Hematopoietic multipotent progenitor cell treated with erythropoietin and hydrocortisone succinate and interleukin-3 and kit ligand, for 17 days (in vitro differentiated cells): ENCODE measurements at regions not wholly inside any gene's neighbourhood (a gene's known extent, or its start where the extent isn't known, plus 50 kb on each side); places are given as distances from the start of the nearest gene placed in this dataset.
"Not testable (repeated sequence)": the region's sequence is repeated elsewhere in the genome, so short reads cannot be mapped to it uniquely, and the experiment has no call there.

Source experiments
- DNase-seq: peaks from one replicate; pipeline ENCODE4 v3.0.0-alpha.2; 2015; ENCODE audit warnings: low spot score

DNA sequence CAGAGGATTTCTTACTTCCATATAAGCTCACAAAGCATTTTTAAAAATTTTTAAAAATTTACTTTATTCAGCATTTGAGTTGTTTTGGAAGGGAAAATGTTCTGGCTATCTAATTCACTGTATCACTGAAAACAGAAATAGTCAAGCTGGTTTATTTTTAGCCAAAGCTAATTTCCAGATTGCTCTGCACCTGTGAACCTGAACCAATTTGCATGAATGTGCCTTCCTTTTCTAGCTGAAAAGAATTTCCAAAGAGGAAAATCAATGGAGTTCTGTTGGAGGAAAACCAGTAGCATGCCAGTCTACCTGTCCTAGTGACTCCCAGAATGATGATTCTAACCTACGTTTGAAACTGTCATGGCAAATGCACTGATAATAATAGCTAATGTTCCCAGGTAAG lies 134.2 kb upstream of the LIPC start:
- DNase-seq = no peak

DNA sequence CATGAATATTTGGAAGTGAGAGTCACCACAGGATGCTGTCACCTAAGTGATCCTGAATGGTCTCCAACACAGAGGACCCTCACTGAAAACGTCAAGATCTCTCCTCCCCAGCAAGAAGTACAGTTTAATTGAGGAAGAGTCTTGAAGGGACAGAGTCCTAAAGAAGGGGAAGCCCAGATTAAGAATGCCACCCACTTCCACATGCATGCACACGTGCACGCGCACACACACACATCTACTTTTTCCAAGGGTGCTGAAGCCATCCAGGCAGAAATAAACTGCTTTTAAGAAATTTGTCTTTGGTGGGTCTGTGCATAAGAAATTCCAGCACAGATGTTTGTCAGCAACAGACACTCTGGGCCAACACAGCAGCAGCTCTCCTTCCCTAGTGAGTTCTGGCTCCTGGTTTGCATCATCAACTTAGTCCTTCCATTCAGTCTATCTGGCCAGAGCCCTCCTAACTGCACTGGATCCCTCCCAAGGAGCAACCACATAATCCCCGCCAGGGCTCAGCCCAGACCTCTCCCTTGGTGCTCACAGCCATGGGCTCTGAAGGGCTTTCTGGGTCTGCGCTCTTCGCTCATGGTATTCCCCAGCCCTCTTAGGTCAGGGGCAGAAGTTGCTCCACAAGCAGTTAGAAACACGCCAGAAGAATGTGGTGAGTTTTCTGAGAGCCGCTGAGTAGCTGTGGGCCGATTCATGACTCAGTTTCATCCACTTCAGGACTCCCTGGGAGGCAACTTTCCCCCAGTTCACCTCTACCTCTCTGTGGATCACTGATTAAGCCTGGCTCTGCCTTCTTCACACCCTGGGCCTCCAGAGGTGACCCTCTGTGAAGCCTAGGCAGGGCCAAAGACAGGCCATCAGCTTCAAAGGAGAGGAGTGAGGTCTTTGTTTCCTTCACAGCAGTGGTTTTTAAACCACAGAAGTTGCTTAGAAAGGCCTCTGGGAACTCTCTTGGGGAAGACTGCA lies 132.6 kb upstream of the LIPC start:
- no peak for DNase-seq

DNA sequence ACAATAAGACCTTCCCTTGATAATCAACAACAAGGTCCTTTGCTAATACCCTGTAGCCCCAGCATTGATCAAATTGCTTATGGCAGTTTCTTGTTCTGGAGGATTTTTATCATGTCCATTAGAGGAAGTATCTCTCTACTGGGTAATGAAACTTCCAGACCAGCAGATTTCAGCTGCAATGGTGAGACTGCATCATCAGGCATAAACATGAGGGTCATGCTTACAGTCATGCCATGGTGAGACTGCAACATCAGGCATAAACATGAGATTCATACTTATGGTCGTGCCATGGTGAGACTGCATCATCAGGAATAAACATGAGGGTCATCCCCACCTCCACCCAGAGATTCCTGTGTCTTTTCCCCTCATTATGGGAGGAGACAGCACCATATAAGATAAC lies 129.0 kb upstream of the LIPC start:
- DNase-seq = no peak

DNA sequence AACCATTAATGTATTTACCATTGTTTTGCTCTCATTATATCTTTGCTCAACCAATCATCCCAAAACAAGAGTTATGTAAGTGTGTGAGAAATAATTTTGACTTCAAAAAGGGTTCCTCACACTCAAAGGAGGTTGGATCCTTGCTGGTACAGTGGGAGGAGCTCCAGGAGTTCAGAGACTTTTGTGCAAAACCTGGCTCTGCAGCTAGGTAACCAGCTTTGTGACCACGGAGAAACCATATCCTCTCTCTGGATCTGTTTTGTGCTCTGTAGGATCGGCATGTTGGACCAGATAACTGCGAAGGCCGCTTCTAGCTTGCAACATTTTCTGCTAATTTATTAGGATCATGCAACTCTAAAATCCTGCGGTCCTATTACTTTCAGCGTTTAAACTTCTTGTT lies 128.6 kb upstream of the LIPC start:
- no peak for DNase-seq

DNA sequence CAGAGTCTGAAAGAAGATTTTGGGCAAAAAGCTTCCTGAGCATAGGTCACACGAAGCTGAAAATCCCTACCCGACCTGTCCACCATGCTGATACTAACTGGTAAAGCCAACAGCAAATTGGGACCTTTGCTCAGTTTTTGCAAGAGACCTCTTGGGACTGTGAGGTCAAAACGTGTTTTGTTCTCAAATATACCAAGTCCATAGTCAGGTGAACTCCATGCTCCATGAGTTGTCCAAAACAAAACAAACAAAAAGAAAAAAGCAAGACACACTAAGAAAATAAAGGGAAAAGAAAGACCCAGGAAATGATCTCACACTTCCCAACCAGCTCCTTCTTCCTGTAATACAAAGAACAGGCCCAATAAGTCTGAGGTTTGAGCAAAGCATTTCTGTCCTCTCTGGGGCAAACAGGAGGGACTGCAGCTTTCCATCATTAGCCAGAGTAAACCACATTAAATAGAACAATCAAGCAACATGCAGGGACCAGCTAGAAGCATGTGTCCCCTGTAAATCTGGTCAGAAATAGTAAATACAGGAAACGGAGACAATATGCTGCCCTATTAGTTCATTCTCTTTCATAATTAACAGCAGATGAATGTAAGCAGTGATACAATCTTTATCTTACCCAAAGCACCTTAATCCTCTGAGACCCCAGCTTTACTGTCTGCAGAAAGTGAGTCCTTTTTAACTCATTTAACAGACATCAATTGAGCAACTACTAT lies 125.0 kb upstream of the LIPC start:
- no peak for DNase-seq

- DNase-seq = no peak
Measured at GRCh38 chr15:58307313-58307961, 124.4 kb upstream of the LIPC start.

- peak; percentile 25 for DNase-seq
Measured at GRCh38 chr15:58308742-58309355, 122.9 kb upstream of the LIPC start.

GRCh38 chr15:58309963-58310928 lies 121.5 kb upstream of the LIPC start:
- no peak for DNase-seq

DNA sequence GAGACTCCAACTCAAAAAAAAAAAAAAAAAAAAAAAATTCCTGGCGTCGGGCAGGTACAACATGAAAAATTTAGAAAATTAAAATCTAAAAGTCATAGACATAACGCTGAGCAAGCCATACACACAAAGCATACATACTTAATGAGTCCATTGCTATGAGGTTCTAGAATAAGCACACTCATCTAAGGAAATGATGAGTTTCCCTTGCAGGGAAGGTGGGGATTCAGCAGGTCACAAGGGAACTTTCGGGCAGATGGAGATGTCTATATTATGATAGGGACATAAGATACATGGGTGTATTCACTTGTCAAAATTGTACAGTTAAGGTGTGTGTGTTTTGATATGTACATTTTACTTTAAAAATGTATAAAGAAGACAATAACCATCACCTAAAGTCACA lies 120.2 kb upstream of the LIPC start:
- DNase-seq = no peak

GRCh38 chr15:58312031-58312430 lies 119.8 kb upstream of the LIPC start:
- DNase-seq = no peak

- DNase-seq = no peak
Measured at GRCh38 chr15:58313304-58313703, 118.5 kb upstream of the LIPC start.

DNA sequence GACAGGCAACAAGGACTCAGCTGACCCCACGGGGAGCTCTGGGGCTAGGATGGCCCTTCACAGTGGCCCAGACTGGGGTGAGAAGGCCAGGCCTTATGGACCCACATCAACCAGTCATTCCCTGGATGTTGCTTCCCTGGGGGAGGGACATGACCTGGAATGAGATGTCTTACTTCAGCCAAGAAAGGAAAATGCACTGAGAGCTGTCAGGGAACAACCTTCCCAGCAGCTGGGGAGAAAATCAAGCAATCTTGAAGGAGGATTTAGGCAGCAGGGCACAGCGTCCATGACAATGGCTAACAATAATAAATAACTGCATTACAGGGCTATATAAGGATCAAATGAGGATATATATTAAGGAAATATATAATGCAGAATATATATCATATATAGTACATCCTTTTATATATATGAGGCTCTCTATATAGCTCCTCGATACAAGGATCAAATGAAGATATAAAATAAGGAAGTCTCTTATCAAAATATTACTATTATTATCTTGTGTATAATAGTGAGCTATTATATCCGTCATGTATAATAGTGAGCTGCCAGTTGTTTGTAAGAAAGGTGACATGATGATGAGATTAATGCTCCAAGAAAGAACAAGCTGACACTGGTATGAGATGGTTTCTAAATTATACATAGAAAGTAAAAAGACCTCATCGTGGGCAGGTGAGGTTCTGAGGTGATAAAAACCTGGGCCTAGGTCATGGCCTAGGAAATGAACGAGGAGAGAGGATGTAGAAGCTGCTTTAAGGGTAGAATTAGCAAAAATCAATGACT lies 117.8 kb upstream of the LIPC start:
- DNase-seq = no peak

- no peak for DNase-seq
Measured at GRCh38 chr15:58314593-58315216, 117.1 kb upstream of the LIPC start.

DNA sequence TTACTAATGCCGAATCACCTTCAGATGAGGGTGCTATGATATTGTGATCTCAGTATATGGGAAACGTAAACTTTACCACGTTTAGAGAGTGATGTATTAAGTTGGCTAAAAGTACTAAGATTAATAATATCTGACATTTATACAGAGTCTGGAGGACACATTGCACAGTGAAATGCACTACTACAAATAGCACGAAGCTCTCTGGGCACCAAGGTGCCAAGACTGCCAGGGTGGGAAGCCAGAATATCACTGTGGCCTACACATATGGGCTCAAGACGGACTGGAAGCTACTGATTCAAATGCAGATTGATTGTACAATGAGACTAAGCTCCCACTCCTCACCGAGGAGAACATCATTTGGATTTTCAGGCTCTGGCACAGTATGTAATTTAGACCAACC lies 113.3 kb upstream of the LIPC start:
- no peak for DNase-seq

DNA sequence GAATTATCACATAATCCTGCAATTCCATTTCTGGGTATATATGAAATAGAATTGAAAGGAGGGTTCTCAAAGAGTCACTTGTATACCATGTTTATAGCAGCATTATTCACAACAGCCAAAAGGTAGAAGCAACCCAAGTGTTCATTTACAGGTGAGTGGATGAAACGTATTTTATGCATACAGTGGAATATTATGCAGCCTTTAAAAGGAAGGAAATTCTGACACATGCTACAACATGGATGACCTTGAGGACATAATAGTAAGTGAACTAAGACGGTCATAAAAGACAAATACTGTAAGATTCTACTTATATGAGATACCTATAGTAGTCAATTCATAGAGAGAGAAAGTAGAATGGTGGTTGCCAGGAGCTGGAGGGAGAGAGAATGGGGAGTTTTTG lies 110.8 kb upstream of the LIPC start:
- no peak for DNase-seq

GRCh38 chr15:58322253-58322652 lies 109.5 kb upstream of the LIPC start:
- no peak for DNase-seq

- not testable (repeated sequence) for DNase-seq
Measured at GRCh38 chr15:58323321-58323720, 108.5 kb upstream of the LIPC start.

DNA sequence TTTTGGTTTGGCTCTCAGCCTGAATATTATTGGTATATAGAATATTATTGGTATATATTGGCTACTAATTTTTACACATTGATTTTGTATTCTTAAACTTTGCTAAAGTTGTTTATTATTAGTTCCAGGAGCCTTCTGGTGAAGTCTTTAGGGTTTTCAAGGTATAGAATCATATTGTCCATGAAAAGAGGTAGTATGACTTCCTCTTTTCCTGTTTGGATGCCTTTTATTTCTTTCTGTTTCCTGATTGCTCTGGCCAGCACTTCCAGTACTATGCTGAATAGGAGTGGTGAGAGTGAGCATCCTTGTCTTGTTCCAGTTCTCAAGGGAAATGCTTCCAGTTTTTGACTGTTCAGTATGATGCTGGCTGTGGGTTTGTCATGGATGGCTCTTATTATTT lies 107.3 kb upstream of the LIPC start:
- no peak for DNase-seq

DNA sequence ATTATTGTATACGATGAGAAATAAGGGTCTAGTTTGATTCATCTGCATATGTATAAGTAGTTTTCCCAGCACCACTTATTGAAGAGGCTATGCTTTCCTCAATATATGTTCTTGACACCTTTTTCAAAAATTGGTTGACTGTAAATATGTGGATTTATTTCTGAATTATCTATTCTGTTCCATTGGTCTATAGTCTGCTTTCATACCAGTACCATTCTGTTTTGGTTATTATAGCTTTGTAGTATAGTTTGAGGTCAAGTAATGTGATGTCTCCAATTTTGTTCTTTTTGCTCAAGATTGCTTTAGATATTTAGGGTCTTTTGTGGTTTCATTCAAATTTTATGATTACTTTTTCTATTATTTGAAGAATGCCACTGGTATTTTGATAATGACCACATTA lies 103.8 kb upstream of the LIPC start:
- no peak for DNase-seq

GRCh38 chr15:58329211-58329610 lies 102.6 kb upstream of the LIPC start:
- no peak for DNase-seq
